NCI-H460 (cell line): ENCODE measurements at regions not wholly inside any gene's neighbourhood (a gene's known extent, or its start where the extent isn't known, plus 50 kb on each side); places are given as distances from the start of the nearest gene placed in this dataset.
"Not testable (repeated sequence)": the region's sequence is repeated elsewhere in the genome, so short reads cannot be mapped to it uniquely, and the experiment has no call there.

Experiments used
- DNase-seq: peaks from one replicate; pipeline ENCODE4 v3.0.0-alpha.2; 2016; ENCODE audit warnings: low read depth; ENCODE audit errors: extremely low read depth

DNA sequence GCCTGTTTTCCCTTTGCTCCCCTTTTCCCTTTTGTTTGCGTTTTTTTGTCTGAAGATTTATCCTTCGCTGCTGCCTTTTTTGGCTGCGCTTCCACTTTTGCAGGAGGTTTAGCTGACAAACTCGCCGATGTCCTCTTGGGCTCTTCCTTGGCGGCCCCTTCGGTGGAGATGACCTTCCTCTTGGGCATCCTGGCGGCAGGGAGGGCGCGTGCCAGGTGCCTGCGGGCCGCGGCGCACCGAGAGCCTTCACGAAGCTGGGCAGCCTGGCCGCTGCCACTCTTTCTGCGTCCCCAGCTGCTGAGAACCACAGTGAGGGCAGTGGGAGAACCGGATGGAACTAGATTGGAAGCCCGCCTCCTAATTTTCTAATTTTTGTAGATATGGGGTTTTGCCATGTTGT lies 197.1 kb upstream of the C2CD4B start:
- DNase-seq: no peak

- DNase-seq: no peak
Observed at GRCh38 chr15:62362608-62363007, 197.5 kb upstream of the C2CD4B start.

GRCh38 chr15:62363913-62364312 lies 198.8 kb upstream of the C2CD4B start:
- DNase-seq: no peak

GRCh38 chr15:62365795-62366442 lies 200.8 kb upstream of the C2CD4B start:
- DNase-seq: no peak

DNA sequence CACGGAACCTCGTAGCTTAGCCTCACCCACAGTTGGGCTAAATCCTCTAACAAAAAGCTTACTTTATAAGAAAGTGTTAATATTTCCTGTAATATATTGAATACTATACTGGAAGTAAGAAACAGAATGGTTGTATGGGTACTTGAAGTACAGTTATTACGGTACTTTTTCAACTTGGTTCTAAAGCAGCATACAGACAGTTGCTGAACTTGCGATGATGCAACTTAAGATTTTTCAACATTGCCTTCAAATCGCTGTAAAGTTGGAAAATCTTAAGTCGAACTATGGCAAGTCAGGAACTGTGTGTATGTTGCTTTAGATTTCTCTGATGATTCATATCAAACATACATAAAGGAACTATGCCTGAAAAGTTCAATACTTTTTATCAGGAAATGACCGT lies 204.4 kb upstream of the C2CD4B start:
- DNase-seq: no peak

- not testable (repeated sequence) for DNase-seq
Observed at GRCh38 chr15:62371683-62372082, 206.6 kb upstream of the C2CD4B start.

DNA sequence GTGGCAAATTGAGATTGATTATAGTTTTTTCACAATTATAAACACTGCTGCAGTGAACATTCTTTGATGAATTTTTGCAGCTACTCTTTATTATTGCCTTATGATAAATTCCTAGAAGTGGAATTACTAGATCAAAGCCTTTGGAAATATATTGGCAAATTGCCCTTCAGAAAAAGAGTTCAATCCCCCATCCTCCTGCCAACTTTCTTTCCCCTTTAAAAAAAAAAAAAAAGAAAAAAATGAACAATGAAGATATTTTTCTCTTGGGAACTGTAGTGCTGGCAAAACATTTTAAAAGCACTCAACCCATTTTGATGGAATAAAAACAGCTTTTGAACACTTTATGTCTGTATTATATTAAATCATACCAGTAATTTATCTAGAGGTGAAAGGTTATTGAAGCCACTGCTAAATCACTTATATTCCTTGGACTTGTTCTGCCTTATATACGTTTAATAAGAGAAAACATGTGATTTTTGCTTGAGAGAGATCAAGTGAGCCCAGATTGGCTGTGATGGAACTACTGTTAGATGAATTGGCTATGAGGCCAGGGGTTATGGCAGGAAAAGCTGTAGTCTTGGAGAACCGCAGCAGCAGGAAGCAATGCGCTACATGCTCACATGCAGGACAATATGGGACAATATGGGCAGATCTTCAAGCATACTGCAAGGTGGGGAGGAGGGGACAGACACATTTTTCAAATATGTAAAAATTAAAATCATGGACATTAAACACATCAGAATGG lies 212.8 kb upstream of the C2CD4B start:
- no peak for DNase-seq

DNA sequence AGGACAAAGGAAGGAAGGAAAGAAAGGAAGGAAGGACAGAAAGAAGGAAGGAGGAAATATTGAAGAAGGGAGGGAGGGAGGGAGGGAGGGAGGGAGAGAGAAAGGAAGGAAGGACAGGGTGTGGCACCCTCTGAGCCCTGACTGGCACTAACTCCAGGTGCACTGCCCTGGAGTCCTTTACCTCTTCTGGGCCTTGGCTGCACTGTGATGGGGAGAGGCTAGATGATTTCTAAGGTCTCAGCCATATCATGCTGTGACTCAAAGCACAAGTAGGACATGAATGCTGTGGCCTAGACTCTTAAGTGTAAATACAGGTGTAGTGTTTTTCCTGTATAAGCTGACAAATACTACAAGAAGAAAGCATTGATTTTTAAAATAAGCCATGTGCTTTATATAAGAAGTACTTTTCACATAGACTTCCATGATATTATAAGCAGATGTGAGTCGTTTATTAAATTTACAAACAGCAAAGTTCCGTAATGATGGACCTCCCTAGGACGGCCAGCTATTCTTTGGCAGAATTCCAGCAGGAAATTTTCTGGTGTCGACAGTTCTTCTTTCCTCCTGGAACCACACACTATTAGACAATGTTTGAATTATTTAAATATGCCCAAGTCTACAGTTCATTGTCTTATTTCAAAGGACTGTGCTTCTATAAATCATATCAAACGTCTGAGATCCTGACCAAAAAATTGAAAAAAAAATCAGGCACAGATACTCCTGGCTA lies 213.8 kb upstream of the C2CD4B start:
- DNase-seq: no peak

- DNase-seq: no peak
Observed at GRCh38 chr15:62380011-62380410, 214.9 kb upstream of the C2CD4B start.

- DNase-seq: no peak
Observed at GRCh38 chr15:62382046-62382445, 217.0 kb upstream of the C2CD4B start.

DNA sequence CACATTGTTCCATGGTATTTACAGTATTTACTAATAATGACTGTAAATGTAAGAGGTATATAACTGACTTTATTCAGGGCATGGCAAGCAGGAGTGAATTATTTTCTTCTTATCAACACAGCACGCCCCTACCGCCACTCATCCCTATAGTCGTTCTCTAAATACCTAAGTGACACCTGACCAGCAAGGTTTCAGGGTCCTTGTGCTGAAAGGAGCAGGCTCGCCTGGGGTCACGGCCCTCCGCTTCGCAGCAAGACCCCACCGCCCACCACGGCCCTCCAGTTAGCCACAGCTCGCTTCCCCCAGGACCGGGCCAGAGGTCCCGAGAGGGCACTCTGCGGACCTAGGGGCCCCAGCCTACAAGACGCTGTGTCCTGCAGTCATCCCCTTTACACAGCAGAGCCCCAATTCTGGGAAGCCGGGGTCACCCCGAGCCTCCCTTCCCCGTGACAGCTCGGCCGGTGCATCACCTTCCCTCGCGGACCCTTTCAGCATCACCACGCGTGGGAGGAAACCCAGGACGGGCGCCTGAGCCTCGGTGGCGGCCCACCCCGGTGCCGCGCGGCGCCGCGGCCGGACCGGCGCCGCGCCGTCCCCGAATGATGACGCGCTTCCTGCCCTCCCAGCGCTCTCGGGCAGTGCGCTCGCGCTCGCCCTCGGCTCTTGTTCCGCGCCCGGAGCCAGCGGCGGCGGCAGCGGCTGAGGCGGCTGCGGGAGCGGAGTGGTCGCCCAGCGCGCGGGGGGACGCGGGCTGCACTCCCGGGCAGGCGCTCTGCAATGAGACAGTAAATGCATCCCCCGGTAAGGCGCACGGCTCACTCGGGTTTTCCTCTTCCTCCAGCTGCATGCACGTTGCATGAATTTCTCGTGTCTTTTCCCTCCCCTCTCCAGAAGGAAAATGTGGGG lies 225.1 kb upstream of the C2CD4B start, which contains the start of gene TLN2:
Gene TLN2 (plus strand): TSS at position 666 of the 906 bp plus-strand sequence.
- peak; percentile 67 for DNase-seq

DNA sequence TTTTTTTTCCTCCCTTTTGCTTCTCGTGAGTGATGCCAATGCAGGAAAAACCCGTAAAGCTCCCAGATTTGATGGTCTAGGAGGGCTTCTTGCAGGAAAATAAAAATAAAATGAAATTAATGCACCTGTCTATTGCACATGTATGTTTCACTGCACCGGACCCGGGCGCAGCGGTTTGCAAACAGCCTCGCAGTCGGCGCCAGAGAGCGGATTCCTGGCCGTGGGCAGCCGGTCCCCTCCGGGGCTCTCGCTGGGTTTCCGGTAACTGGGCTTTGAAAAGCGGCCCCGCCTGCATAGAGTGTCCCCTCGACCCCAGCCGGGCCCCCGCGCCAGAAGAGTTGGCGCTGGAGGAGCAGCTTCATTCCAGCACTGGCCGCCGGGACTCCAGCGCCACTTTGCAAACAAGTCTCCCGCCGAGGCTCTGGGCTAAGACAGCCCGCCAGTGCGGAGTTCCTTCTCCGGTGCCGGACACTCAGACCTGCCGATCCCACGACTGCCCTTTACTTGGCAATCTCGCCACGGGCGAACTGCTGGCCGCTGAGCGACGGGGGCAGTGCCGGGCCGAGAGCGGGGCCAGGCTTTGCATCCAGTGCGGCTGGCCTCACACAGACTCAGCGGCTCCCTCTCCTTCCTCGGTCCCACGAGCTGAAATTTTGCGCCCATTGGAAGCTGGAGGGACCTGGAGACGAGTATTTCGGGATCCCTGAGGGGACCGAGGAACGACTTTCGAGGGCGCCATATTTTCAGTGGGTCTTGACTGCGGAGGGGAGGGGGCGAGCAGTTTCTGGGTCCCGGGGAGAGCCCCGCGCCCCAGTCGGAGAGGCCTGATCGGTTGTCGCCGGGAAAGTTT lies 225.9 kb upstream of the C2CD4B start:
- DNase-seq: no peak

GRCh38 chr15:62391641-62392262 lies 226.7 kb upstream of the C2CD4B start:
- DNase-seq: no peak

GRCh38 chr15:62392376-62392775 lies 227.3 kb upstream of the C2CD4B start:
- DNase-seq: no peak

- no peak for DNase-seq
Observed at GRCh38 chr15:62393196-62393595, 228.1 kb upstream of the C2CD4B start.

GRCh38 chr15:62394079-62394478 lies 229.0 kb upstream of the C2CD4B start:
- DNase-seq: no peak

- DNase-seq: no peak
Observed at GRCh38 chr15:62400778-62401177, 235.7 kb upstream of the C2CD4B start.

- no peak for DNase-seq
Observed at GRCh38 chr15:62402687-62403086, 237.6 kb upstream of the C2CD4B start.

GRCh38 chr15:62403164-62403809 lies 238.2 kb upstream of the C2CD4B start:
- DNase-seq: no peak
